CD4-positive, alpha-beta T cell (primary cell): ENCODE measurements at regions not wholly inside any gene's neighbourhood (a gene's known extent, or its start where the extent isn't known, plus 50 kb on each side); places are given as distances from the start of the nearest gene placed in this dataset.

ENCODE experiments used
- ATAC-seq: fragments of 200-7000 bp; cut with Tn5 transposase; one replicate; pipeline ENCODE4 v1.10.0; 2022; ENCODE audit warnings: mild to moderate bottlenecking; ENCODE audit not compliant: poor library complexity
- CTCF ChIA-PET: fragments of 350-600 bp; sonication (Branson Sonifier 250); formaldehyde crosslinking; loops from one replicate; lab custom pipeline; 2021; ENCODE audit warnings: antibody characterized with exemption, inconsistent platforms; lab: Charles Lee
- POLR2A ChIA-PET: fragments of 350-600 bp; sonication (Branson Sonifier 250); formaldehyde crosslinking; loops from one replicate; lab custom pipeline; 2021; ENCODE audit warnings: antibody characterized with exemption, inconsistent platforms; lab: Charles Lee
- DNase-seq, 14 experiments: peaks; one replicate each; pipeline ENCODE4 v3.0.0-alpha.2; 2013 to 2020; ENCODE audit warnings: mixed read lengths in 2 of 14
- H3K27ac ChIP-seq, 2 donors: one replicate each; pipeline versions ENCODE4 v1.5.1 to v1.7.0; 2013; ENCODE audit warnings: low read length in 2 of 2, low read depth in 1 of 2, mild to moderate bottlenecking in 1 of 2
- H3K27me3 ChIP-seq, 2 experiments: 1 replicate in 1 of 2; 2 replicates in 1 of 2; pipeline versions ENCODE4 v1.6.1 to v1.7.0; 2013; ENCODE audit warnings: low read length in 2 of 2, control low read depth in 1 of 2, mild to moderate bottlenecking in 1 of 2, moderate library complexity in 1 of 2; ENCODE audit not compliant: insufficient read depth in 2 of 2, control insufficient read depth in 1 of 2
- H3K36me3 ChIP-seq: one replicate; pipeline ENCODE4 v1.6.1; 2013; ENCODE audit warnings: low read length, control low read depth; ENCODE audit not compliant: insufficient read depth
- H3K4me1 ChIP-seq: one replicate; pipeline ENCODE4 v1.6.1; 2013; ENCODE audit warnings: low read length, control low read depth; ENCODE audit not compliant: insufficient read depth
- H3K4me3 ChIP-seq: one replicate; pipeline ENCODE4 v1.5.1; 2013; ENCODE audit warnings: mild to moderate bottlenecking, low read length, moderate library complexity
- H3K9me3 ChIP-seq, 2 experiments: 1 replicate in 1 of 2; 2 replicates in 1 of 2; pipeline versions ENCODE4 v1.6.1 to v1.7.0; 2013; ENCODE audit warnings: low read length in 2 of 2, mild to moderate bottlenecking in 2 of 2, control low read depth in 1 of 2, moderate library complexity in 1 of 2; ENCODE audit not compliant: control insufficient read depth in 1 of 2, insufficient read depth in 1 of 2
- H3K27ac Mint-ChIP-seq: one replicate; pipeline ENCODE4 v1.8.0; 2020; ENCODE audit warnings: mixed read lengths
- H3K27me3 Mint-ChIP-seq: one replicate; pipeline ENCODE4 v1.8.0; 2021; ENCODE audit warnings: mixed read lengths
- H3K36me3 Mint-ChIP-seq: one replicate; pipeline ENCODE4 v1.8.0; 2021; ENCODE audit warnings: low read depth, mixed read lengths
- H3K4me1 Mint-ChIP-seq: one replicate; pipeline ENCODE4 v1.8.0; 2021; ENCODE audit warnings: low read depth, mixed read lengths
- H3K4me3 Mint-ChIP-seq: one replicate; pipeline ENCODE4 v1.8.0; 2020; ENCODE audit warnings: mild to moderate bottlenecking, mixed read lengths
- H3K9me3 Mint-ChIP-seq: one replicate; pipeline ENCODE4 v1.8.0; 2020; ENCODE audit warnings: mixed read lengths
- intact Hi-C, 2 experiments: fragments of 100-400 bp; cut with DNase I in 1 of 2; cut with micrococcal nuclease in 1 of 2; formaldehyde crosslinking; loops; one replicate each; pipeline versions ENCODE4 v1.15.1 to v1.9.0; 2023 to 2025; cut with DNase I, micrococcal nuclease
- TF ChIP-seq, protein P1 (sequence below): fragments of 200-600 bp; IDR thresholded peaks from one replicate; pipeline ENCODE4 v1.8.0; 2022; ENCODE audit warnings: antibody characterized with exemption, mild to moderate bottlenecking

DNA sequence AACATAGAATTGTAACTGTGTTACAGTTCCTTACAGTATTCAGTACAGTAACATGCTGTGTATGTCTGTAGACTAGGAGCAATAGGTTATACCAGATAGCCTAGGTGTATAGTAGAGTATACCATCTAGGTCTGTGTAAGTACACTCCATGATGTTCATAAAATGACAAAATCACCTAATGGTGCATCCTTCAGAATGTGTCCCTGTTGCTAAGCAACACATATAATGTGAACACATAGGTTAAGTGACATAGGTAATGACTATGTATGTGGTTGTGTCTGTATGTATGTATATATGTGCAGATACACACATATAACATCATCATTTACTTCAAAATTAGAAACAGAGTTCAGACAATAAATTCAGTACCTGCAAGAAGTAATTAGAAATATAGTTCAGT is 146.8 kb upstream of the GAP43 start:
- peaks cover 5% of the 10 kb centered on the region for H3K27me3 Mint-ChIP-seq
- no peak overlapping the region for H3K27ac ChIP-seq
- no peaks in the 10 kb centered on the region for H3K36me3 Mint-ChIP-seq
- H3K9me3 ChIP-seq, result no peaks in the 10 kb centered on the region
- no peaks in the 10 kb centered on the region for H3K4me1 ChIP-seq
- H3K4me3 ChIP-seq, result no peak overlapping the region
- no peak overlapping the region for H3K27ac Mint-ChIP-seq
- no peaks in the 10 kb centered on the region for H3K27me3 ChIP-seq
- H3K9me3 Mint-ChIP-seq, result no peaks in the 10 kb centered on the region
- ChIA-PET CTCF (no interaction called here), POLR2A (no interaction called here)
- no peaks in the 10 kb centered on the region for H3K36me3 ChIP-seq
- H3K4me1 Mint-ChIP-seq, result no peaks in the 10 kb centered on the region
- DNase-seq, result no peak
- TF ChIP-seq, protein P1, sequence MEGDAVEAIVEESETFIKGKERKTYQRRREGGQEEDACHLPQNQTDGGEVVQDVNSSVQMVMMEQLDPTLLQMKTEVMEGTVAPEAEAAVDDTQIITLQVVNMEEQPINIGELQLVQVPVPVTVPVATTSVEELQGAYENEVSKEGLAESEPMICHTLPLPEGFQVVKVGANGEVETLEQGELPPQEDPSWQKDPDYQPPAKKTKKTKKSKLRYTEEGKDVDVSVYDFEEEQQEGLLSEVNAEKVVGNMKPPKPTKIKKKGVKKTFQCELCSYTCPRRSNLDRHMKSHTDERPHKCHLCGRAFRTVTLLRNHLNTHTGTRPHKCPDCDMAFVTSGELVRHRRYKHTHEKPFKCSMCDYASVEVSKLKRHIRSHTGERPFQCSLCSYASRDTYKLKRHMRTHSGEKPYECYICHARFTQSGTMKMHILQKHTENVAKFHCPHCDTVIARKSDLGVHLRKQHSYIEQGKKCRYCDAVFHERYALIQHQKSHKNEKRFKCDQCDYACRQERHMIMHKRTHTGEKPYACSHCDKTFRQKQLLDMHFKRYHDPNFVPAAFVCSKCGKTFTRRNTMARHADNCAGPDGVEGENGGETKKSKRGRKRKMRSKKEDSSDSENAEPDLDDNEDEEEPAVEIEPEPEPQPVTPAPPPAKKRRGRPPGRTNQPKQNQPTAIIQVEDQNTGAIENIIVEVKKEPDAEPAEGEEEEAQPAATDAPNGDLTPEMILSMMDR, result no peak
- no peak for ATAC-seq
- H3K4me3 Mint-ChIP-seq, result no peak overlapping the region
- intact Hi-C loops, result no loop called here

DNA sequence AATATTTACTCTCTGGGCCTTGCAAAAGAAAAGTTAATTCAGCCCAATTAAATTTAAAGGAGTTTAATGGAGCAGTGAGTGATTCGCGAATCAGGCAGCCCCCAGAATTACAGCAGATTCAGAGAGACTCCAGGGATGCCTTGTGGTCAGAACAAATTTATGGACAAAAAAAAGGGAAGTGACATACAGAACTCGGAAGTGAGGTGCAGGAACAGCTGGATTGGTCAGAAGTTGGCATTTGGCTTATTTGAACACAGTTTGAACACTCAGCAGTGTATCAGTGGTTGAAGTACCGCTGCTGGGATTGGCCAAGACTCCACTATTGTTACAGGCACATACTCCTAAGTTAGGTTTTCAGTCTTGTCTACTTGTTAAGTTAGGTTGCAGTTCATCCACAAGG is 145.0 kb upstream of the GAP43 start:
- DNase-seq (no peak), ATAC-seq (no peak)
- Histone ChIP-seq H3K9me3 (no peaks in the 10 kb centered on the region), H3K4me1 (no peaks in the 10 kb centered on the region), H3K27me3 (no peaks in the 10 kb centered on the region), H3K27ac (no peak overlapping the region), H3K4me3 (no peak overlapping the region), H3K36me3 (no peaks in the 10 kb centered on the region)
- peaks cover 9% of the 10 kb centered on the region for H3K27me3 Mint-ChIP-seq
- ChIA-PET POLR2A (no interaction called here), CTCF (no interaction called here)
- peaks cover 4% of the 10 kb centered on the region for H3K9me3 Mint-ChIP-seq
- no peak overlapping the region for H3K27ac Mint-ChIP-seq
- no peaks in the 10 kb centered on the region for H3K4me1 Mint-ChIP-seq
- no peak overlapping the region for H3K4me3 Mint-ChIP-seq
- H3K36me3 Mint-ChIP-seq, result no peaks in the 10 kb centered on the region
- TF ChIP-seq, protein P1, result no peak
- intact Hi-C loops, result no loop called here

DNA sequence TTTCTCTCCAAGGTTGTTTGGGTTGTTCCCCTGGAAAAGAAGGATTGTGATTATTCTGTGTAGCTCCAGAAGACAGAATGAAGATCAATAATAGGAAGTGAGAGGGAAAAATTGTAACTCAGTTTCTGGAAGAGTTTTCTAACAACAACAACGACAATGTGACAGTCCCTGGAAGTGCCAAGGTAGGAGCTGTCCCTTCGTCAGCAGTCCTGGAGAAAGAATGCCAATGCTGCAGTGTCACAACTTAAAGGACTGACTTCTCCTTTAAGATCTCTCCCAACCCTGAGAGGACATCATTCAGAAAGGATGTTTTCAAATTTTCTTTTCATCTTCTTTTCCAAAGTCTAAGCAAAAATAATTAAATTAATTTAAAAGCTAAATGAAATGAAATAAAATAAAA is 136.4 kb upstream of the GAP43 start:
- H3K27me3 Mint-ChIP-seq, result peaks cover 12% of the 10 kb centered on the region
- Histone ChIP-seq H3K4me1 (no peaks in the 10 kb centered on the region), H3K27me3 (no peaks in the 10 kb centered on the region), H3K36me3 (no peaks in the 10 kb centered on the region), H3K4me3 (no peak overlapping the region), H3K9me3 (no peaks in the 10 kb centered on the region), H3K27ac (no peak overlapping the region)
- POLR2A ChIA-PET, result no interaction called here
- TF ChIP-seq, protein P1, result no peak
- peaks cover 4% of the 10 kb centered on the region for H3K9me3 Mint-ChIP-seq
- intact Hi-C loops, result no loop called here
- CTCF ChIA-PET, result interaction anchor here (1.2 kb wide), 1 partner anchor 9 kb away, joined by 3 read pairs; no protein-coding TSS in a partner anchor
- no peaks in the 10 kb centered on the region for H3K36me3 Mint-ChIP-seq
- no peak overlapping the region for H3K27ac Mint-ChIP-seq
- no peaks in the 10 kb centered on the region for H3K4me1 Mint-ChIP-seq
- no peak for ATAC-seq
- DNase-seq, result no peak
- no peak overlapping the region for H3K4me3 Mint-ChIP-seq
